Activated CD4-positive, CD25-positive, alpha-beta regulatory T cell treated with anti-CD3 and anti-CD28 coated beads, Interleukin-2, amount 50 U/mL, for 24 hours (primary cell): ENCODE measurements at regions not wholly inside any gene's neighbourhood (a gene's known extent, or its start where the extent isn't known, plus 50 kb on each side); places are given as distances from the start of the nearest gene placed in this dataset.

Experiments
- ATAC-seq, 2 donors: fragments of 150-1000 bp; cut with Tn5 transposase; one replicate each; pipeline ENCODE4 v1.10.0; 2021; ENCODE audit warnings: mild to moderate bottlenecking in 1 of 2, moderate library complexity in 1 of 2

DNA sequence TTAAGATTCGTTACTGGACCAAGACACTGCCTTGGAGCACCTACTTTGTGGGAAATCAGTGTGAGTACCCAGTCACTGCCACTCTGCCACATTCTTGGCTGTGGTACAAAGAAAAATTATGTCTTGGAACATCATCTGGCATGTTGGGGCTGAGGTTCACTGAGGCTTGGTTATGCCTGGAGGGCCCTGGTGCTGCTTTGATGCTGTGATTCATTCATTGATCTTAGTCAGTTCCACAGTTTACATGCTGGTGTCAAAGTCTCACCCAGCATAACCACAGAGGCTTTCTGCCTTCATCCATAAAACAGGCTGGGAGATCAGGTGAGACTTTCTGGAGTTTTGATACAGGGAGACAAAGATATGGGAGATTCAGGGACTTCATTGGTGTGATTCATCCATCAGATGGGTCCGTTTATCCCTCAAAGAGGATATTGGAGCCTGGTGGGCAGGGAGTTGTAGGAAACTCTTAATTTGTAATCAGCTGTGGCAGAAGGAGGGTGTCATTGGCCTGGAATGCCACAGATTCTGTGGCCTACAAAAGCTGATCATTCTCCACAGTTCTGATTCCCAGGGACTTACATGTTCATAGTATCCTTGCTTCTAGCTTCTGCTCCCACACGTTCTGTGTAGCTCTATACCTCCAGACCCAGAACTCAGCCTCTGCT, 322.5 kb downstream of the PMP22 start:
- ATAC-seq: no peak

DNA sequence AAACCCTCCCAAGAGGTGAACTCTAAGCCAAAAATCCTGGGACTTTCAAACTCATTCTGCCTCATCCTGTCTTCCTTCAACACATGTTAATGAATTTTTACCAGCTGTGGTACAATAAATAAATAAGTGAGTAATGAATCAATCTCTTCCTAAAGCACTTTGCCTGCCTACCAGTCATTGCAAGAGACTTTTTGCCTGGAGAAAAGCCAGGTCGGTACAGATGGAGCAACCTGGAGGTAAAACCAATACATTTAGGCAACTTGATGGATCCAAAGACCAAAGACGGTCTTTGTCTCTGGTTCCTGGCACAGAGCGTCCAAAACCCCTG, 324.2 kb downstream of the PMP22 start:
- ATAC-seq: no peak

DNA sequence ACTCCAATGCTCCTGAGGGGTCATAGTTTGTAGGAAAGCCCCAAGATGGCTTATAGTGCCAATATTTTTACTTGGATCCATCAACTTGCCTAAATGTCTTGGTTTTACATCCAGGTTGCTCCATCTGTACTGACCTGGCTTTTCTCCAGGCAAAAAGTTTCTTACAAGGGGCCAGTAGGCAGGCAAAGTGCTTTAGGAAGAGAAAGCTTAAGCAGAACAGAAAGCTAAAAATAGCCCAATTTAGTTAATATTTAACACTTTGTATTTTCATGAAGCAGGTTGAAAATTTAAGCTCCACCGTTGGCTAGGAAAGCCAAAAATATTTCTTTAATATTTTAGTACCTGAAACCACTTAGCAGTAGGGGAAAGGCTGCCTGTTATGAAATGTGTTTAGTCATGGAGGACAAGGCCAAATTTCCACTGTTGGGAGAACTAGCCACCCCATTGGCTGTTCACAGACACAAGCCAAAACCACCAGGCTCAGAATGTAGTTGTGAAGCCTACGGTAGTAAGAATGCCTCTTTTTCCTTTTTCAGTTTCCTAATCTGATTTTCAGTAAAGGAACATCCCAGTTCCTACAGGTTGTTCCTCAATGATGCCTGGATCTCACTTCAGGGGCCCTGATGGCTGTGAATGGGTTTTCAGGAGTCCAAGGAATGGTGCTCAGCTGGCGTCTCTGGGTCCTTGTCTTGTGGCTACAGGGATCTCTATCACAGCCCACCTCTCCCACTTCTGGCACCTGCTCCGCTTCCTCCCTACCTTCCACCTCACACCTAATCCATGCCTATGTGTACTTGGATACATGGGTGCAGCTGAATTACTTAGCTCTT, 324.8 kb downstream of the PMP22 start:
- no peak for ATAC-seq

DNA sequence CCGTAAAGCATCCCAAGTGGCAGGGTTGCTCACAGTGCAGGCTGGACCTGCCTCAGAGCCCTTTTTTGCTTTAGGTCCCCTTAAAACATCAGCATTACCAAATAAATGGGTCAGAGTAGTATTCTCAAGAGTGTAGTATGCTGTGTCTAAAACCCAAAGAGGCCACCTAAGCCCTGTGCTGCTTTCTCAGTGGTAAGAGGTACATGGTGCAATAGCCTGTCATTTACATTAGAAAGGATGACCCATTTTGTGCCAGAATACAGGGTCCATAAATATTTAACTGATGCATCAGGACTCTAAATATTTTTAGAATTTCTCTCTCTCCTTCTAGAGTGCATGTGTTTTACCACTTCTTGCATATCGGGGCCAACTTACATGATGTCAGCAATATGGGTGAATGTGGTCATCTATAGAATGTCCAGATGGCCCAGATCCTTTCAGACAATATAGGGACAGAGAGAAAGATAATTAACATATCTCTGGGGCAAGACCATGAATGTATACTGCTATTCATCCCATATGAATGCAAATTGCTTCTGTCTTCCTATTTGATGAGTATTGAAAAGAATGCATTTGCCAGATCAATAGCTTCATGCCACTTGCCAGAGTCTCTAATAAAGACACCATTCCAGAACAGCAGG, 329.2 kb downstream of the PMP22 start:
- no peak for ATAC-seq

DNA sequence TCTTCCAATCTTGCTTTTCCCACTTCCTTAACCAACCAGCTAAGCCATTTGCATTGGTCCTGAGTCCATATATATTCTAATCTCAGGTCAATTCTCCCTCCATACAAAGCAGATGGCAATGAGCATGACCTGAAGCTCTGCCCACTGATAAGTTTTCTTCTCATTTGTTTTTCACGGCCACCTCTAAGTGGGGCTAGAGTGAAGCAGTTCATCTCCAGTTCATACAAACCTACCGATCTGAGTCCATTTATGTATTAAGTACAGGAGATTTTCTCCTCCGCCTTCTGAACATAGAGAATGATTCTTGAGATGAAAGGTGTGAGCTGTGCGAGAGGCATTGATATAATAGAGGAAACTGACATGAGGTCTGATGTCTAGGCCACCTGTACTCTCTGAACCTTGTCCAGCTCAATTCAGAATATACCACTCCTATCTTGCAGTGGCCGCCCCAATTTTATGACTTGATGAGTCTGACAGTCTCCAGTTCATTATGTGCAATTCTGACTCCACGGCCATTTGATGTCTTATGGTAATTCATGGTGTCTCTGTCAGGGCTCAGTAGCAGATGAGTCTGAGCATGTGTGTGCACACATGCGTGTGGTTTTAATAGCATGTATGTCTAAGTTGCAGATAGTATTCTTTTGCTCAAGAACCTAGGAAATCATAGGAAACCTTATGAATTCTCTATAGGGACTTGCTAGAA, 329.8 kb downstream of the PMP22 start:
- no peak for ATAC-seq

DNA sequence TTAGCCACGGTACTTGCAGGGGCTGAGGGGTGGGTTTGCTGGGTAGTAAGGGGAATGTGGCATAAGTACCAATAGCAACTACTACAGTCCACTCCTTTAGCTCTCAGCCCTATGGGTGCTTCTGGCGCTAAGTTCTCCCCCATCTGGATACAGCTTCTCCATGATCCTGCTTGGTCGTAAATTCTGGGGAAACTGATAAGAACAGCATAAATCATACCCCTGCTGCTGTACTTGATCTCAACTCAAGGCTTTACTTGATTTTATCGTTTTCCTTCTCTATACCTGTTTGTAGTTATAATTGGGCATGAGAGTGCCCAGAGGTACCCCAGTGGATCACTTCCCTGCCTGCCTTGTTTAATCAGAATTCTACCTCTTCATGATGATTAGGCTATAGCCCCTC, 331.4 kb downstream of the PMP22 start:
- no peak for ATAC-seq

DNA sequence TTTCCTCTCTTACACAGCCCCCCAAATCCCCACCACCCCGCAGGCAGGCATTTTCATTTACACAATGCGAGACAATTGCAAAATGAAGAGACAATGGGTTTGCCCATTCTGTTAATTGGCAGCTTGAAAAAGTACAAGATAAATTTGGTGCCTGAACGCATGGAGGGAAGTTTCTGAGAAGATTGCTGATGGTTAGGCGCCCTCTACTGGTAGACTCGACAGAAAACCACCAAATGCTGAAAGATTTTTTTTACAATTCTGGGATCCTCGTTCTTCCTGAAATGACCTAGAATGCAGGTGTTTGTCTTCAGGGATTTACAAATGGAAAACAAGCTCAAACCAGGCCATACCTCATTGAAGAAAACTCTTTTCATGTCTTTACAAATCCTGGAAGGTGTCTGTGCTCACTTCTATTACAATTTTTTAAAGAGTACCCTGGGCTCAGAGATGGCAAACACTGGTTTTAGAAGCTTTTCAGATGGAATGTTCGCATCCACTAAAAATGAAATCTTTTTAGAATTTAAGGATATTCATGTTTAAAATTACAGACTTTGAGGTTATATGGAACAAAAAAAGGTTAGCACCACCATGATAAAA, 338.5 kb downstream of the PMP22 start:
- ATAC-seq: peak in 1 of 2 donors; percentile 21

DNA sequence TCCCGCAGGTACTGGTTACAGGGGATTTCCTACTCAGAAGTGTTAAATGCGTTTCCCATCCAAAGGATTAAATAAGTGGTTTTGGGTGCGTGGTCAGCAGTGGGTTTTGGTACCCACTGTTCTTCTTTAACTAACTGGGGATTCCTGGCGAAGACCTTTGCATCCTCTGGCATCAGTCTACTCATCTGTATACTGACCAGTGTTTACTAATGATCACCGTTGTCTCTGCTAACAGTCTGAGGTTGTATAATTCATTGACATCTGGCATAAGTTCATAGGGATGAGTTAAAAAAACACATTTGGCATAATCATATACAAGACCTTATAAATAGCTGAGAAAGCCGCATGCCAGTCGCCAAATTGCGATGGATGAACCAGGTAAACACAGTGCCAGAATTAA, 339.1 kb downstream of the PMP22 start:
- no peak for ATAC-seq

DNA sequence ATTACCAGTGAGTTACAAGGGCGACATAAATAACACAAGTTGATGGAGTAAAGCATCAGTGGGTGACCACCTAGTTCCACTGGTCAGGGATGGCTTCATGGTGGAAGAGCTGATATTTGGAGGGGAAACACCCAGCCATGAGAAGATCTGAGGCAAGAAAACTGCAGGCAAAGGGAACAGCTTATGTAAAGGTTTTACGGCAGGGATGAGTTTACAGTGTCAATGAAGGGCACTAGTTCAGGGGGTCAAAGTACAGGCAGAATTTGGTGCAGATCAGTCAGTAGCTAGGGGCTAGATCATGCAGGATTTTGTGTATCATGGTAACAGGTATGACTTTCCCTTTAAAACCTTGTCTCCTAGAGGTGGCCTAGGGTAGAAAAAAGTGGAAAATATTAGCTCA, 339.6 kb downstream of the PMP22 start:
- ATAC-seq: no peak

DNA sequence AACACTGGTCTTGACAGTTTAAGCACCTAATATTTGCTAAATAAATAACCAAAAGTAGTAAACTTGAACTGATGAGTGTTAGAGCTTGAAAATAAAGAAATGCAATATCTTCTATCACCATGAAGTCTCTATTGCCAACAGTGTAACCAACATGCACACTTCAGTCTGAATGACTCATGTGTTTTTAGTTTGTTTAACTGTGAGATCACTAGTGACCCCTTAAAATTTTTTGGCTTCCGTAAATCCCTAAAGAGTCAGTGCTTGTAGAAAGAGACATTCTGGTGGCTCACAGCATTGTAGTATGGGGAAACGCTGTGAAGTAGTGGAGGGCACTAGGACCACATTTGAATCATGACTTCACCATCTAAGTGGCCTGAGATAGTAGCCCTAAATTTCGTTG, 341.1 kb downstream of the PMP22 start:
- no peak for ATAC-seq

DNA sequence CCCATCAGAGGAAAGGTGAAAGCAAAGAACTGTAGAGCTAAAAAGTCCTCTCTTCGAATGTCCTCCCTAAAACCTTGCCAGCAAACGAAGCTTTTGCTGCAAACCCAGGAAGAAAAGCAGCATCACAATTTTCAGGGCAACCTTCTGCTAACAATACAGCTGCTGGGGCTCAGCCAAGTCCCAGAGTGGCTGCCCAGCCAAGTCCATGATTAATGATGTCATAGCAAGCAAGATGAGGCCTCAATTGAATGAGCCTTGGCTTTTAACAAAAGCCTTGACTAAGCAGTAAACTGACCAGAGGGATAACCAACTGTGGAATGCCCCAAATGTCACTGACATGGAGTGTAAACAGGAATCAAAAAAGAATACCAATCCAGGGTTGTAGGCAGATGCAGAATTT, 342.7 kb downstream of the PMP22 start:
- ATAC-seq: no peak

DNA sequence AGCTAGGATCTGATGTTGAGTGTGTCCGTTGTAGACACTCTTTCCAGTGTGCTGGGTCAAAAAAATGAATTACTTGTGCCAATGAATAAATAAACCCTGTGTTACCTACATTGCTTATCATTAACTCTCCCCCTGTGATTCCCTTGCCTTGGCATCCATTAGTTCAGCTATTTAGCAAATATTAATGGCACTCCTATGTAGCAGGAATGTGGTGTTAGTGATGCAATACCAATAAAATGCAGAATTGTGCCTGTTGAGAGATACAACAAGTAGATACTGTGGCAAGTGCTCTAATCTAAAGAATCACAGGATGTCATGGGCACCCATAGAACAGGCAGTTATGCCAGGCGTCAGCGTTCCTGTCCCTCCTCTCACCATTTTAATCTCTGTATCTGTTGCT, 343.2 kb downstream of the PMP22 start:
- ATAC-seq: no peak

DNA sequence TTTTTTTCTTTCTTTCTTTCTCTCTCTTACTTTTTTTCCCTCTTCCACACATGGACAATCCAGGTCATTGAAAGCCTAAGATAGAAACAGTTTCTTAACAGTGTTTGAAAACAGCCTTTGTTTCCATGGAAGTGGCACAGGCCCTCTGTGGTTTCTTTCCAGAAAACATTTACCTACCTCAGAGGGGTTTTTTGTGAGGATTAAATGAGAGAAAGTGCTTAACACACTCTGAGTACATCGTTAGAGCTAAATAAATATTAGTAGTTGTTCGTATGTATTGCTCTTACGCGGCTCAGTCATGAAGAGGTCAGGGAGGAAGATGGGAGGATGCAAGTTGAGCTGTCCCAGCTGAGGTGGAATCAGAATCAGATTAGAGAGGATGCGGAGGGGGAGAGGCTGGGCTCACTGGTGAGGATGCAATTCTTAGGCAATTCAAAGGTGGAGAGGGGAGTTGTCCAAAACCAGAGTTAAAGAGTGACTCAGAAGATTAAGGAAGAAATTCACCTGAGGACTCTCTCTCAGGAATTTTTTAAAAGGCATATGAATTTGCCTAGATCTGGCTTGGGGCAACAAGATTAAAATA, 345.4 kb downstream of the PMP22 start:
- no peak for ATAC-seq

DNA sequence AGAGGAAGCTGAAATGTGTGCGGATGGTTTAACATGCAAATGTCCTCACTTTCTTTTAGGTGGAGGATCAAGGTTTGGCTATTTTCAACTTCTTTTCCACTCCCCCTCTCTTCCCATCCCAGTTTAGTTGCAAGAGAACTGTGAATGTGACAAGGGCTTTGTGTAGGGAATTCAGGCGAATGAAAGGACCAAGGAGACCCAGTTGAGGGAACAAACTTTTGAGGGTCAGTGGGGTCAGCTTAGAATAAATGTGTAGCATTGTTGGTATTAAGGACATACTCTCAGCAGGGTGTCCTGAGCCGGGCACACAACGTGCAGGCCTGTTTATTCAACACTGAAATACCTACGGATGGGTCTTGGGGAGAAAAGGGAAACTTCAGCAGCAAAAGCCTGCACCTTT, 346.0 kb downstream of the PMP22 start:
- ATAC-seq: no peak

DNA sequence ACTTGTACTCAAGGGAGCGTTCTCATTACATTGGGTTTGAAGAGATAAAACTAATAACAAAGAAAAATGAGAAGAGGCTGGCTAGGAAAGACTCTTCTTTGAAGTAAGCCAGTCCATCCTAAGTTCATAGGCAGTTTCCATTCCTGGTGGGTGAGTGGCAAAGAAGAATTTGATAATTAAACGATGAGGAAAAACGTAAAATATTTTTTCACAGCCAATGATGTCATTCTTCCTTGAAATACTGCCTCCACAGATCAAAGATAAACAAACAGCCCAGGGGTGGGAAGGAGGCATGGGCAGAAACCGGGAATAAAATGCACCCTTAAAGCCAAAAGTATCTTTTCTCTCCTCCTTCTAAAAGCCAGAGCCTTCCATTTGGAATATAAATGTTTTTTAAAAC, 346.6 kb downstream of the PMP22 start:
- ATAC-seq: no peak

DNA sequence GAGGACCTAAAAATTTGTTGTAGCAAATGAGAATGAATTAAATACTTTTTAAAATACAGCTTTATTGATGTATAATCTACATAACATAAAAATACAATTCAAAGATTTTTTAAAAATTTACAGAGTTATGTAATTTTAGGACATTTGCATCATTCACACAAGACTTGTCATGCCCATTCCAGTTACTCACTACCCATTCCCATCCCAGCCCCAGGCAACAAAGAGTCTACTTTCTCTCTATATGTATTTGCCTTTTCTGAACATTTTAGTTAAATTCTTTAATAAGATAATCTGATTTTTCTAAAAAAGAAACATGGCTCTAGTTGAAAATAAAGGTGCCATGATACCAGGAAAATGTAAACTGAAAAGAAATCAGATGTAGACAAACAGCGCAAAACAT, 354.2 kb downstream of the PMP22 start:
- ATAC-seq: no peak

DNA sequence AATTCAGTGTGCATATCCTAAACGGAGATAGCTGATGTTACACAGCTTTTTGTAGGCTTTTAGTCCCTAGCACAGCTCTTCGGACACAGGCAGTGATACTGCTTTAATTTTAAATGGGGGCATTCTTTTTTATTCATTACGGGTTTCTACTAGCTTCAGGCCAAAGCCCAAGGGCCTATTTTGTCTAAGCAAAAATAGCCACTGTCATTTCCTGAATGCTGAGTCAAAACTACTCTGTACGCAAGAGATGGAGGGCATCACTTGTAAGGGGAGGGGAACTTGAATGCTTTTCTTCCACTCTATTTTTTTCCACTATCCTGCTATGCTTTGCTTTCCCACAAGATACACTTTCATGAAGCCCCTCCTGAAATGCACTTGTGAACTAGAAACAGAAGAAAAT, 360.7 kb downstream of the PMP22 start:
- ATAC-seq: no peak

DNA sequence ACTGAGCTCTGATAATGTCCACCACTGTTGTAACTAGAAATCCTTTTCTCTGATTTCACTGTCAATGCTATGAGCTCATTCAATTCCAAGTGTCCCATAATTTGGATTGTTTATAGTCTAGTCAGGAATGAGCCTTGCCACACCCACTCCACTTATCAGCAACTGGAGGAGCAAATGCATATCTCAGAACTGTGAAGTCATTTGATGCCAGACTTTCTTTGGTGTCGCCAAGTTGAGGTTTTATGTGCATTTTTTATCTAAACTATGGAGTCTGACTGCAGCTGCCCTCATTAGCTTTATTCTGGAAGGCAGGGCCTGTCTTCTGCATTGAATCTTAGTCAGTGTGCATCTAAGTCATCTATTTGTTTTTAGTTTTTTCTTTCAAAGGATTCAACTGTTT, 361.3 kb downstream of the PMP22 start:
- no peak for ATAC-seq

DNA sequence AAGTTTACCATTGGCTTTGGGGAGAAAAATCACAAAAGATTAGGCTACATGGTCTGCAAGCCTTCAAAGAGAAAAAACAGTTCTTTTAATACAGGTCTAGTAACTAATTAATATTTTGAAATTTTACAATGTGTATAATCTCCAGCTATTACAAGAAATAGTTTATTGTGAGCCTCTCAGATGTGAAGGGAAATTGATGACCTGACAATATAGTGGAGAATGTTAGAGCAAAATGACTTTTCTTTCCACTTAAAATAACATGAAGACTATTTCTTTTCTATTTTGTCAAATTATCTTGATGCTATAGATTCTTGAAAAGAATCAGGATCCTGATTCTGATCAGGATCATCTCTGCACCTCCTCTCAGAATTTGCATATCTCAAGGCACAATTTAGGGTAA, 362.3 kb downstream of the PMP22 start:
- no peak for ATAC-seq

DNA sequence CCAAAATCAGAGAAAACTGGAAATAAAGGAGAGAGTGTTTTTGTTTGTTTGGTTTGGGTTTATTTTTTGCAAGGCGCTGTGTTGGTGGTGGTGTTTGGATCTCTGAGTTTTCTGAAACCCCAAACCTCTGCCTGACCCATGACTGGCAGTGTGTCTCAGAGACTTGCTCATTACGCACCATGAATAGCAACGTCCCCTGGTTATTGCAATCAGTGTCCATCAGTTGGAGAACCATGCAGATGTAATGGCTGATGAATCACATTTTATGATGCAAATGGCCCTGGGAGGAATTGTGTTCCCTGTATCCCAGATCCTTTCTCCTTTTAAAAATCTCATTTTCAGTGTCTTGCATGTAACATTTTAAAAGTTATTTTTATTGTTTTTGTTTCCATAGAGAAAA, 362.8 kb downstream of the PMP22 start:
- ATAC-seq: no peak

DNA sequence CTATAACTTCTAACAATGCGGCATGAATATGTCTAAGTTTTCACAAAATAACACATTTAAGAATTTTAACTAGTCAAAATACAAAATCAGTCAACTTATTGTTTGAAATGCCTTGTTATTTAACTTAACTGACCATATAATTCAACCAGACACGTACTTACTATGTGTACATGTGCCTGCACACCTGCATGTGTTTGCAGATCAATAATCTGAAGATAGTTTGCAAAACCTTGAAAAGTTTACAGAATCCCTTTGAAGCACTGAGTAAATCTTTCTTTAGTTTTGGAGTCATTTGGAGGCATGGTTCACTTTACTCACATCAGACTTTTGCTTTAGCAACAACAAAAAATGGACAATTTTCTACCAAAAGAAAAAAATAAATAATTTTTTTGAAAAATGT, 363.8 kb downstream of the PMP22 start:
- ATAC-seq: no peak

DNA sequence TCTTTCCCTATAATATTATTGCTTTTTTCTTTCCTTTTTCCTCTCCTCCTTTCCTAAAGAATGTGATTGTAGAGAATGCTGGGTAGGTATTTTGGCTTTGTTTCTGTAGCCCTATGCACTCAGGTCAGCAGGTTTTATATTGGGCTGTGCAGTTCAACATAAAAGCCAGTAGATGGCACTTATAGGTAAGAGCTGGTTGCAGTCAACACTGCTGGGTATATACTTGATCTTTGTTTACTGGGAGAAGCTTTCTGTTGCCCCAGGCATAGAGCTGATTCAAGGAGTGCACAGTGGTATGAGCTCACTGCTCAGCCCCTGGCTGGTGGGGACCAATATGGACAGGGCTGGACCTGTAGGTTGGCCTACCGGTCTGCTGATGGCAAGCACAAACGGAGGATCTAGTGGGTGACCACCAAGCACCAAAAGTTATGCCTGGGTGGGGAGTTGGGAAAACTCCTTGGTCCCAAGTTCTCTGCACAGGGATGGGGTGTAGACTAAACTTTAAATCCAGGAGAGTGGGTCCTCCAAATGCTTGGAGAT, 378.9 kb downstream of the PMP22 start:
- no peak for ATAC-seq

DNA sequence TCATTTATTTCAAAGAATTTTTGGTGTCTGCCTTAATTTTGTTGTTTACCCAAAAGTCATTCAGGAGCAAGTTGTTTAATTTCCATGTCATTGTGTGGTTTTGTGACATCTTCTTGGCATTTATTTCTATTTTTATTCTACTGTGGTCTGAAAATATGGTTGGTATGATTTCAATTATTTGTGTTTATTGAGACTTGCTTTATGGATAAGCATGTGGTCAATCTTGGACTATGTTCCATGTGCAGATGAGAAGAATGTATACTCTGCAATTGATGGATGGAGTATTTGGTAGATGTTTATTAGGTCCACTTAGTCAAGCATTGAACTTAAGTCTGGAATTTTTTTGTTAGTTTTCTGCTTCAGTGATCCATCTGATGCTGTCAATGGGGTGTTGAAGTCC, 383.0 kb downstream of the PMP22 start:
- no peak for ATAC-seq
